ENCODE measurements at regions not wholly inside any gene's neighbourhood (a gene's known extent, or its start where the extent isn't known, plus 50 kb on each side); places are given as distances from the start of the nearest gene placed in this dataset.

GRCh38 chr2:128543036-128543435, 224.4 kb upstream of the HS6ST1 start:
- no peak for DNase-seq
- Histone ChIP-seq H3K27ac (ENCODE audit: low read depth in 2 of 2, low read length in 1 of 2) (no peak overlapping the region), H4K20me1 (ENCODE audit: insufficient read depth) (no peaks in the 10 kb centered on the region), H3K36me3 (replicated peaks in 1 of 2; ENCODE audit: control insufficient read depth in 1 of 2, insufficient read depth in 2 of 2, low read length in 1 of 2) (no peaks in the 10 kb centered on the region), H3K4me3 (ENCODE audit: low read depth in 2 of 2, low read length in 1 of 2) (no peak overlapping the region), H3K9me3 (no peaks in the 10 kb centered on the region), H2AFZ (ENCODE audit: low read depth) (no peak overlapping the region), H3K27me3 (ENCODE audit: insufficient read depth) (no peaks in the 10 kb centered on the region), H3K4me2 (no peak overlapping the region), H3K9ac (no peak overlapping the region), H3F3A (replicated peaks; ENCODE audit: insufficient read depth) (no peaks in the 10 kb centered on the region), H3K4me1 (ENCODE audit: control insufficient read depth in 1 of 2, insufficient read depth in 2 of 2, low read depth in 1 of 2, low read length in 1 of 2) (peaks cover 0 to 20% of the 10 kb centered on the region in 2 experiments; a peak in 1 of 4 replicates), H3K79me2 (ENCODE audit: insufficient read depth) (no peaks in the 10 kb centered on the region), H3K9me2 (no peaks in the 10 kb centered on the region)
- POLR2A ChIA-PET: no interaction called here
- TF ChIP-seq GATA2 (CRISPR knock-in tag; IDR thresholded peaks at IDR 0.05) (no peak), NFIC (IDR thresholded peaks at IDR 0.05; ENCODE audit: borderline replicate concordance) (no peak), CTCF (IDR thresholded peaks at IDR 0.05) (no peak), FOXJ3 (CRISPR knock-in tag; IDR thresholded peaks at IDR 0.05) (no peak), GABPA (IDR thresholded peaks at IDR 0.05; ENCODE audit: low read depth) (no peak), TCF12 (IDR thresholded peaks at IDR 0.05) (no peak), EZH2phosphoT487 (IDR thresholded peaks at IDR 0.05; ENCODE audit: borderline replicate concordance, low read depth) (no peak), USF2 (IDR thresholded peaks at IDR 0.05; ENCODE audit: borderline replicate concordance, low read depth, low read length) (no peak), IRF3 (IDR thresholded peaks at IDR 0.05; ENCODE audit: low read depth, low read length) (no peak), POLR2AphosphoS5 (IDR thresholded peaks at IDR 0.05; ENCODE audit: low read depth, low read length) (no peak), ELF1 (IDR thresholded peaks at IDR 0.05) (no peak), ZBTB33 (IDR thresholded peaks at IDR 0.05; ENCODE audit: borderline replicate concordance, low read depth) (no peak), MXI1 (IDR thresholded peaks at IDR 0.05; ENCODE audit: low read depth, low read length) (no peak), NRF1 (IDR thresholded peaks at IDR 0.05; ENCODE audit: low read depth, low read length) (no peak), SMC3 (IDR thresholded peaks at IDR 0.05; ENCODE audit: low read depth, low read length) (no peak), YY1 (IDR thresholded peaks at IDR 0.05; ENCODE audit: low read depth) (no peak), PBX3 (IDR thresholded peaks at IDR 0.05) (no peak), RXRA (IDR thresholded peaks at IDR 0.05; ENCODE audit: borderline replicate concordance, low read depth) (no peak)
- CTCF ChIA-PET: interaction anchor here (1.2 kb wide), 1 partner anchor 12 kb away, joined by 3 read pairs; no protein-coding TSS in a partner anchor
- 48% methylated on average over 3 of the region's 3 CpGs for WGBS (ENCODE audit: low lambda C conversion rate)

Measured in SK-N-SH (cell line).